ENCODE measurements at regions not wholly inside any gene's neighbourhood (a gene's known extent, or its start where the extent isn't known, plus 50 kb on each side); places are given as distances from the start of the nearest gene placed in this dataset.

GRCh38 chr6:44622956-44623355 lies 235.4 kb downstream of the CDC5L start:
- Mint-ChIP-seq H3K27me3 (ENCODE audit: insufficient read depth, unreplicated experiment) (peaks cover 13% of the 10 kb centered on the region), H3K4me1 (ENCODE audit: low read depth, unreplicated experiment) (peaks cover 9% of the 10 kb centered on the region), H3K27ac (ENCODE audit: unreplicated experiment) (no peak overlapping the region), H3K36me3 (ENCODE audit: insufficient read depth, unreplicated experiment) (no peaks in the 10 kb centered on the region), H3K4me3 (ENCODE audit: unreplicated experiment) (no peak overlapping the region), H3K9me3 (ENCODE audit: unreplicated experiment) (no peaks in the 10 kb centered on the region)
- no peak overlapping the region for H3K4me3 ChIP-seq (ENCODE audit: low read depth, low read length)
- H3K9me3 ChIP-seq, result no peaks in the 10 kb centered on the region
- intact Hi-C loops (cut with micrococcal nuclease; ENCODE audit: unreplicated experiment), result no loop called here
- no peaks in the 10 kb centered on the region for H3K4me1 ChIP-seq
- TF ChIP-seq CTCF (IDR thresholded peaks at IDR 0.05; ENCODE audit: insufficient read depth in 1 of 2, low read depth in 1 of 2, low read length in 1 of 2, severe bottlenecking in 1 of 2, unreplicated experiment in 1 of 2), result no peak
- no peak for DNase-seq
- CTCF ChIA-PET, result no interaction called here
- BruUV-seq (replicated peaks), result no TSS peak
- no peaks in the 10 kb centered on the region for H3K27me3 ChIP-seq (replicated peaks; ENCODE audit: control insufficient read depth, insufficient read depth, low read length)
- POLR2A ChIA-PET, result no interaction called here
- no peaks in the 10 kb centered on the region for H3K36me3 ChIP-seq (ENCODE audit: control insufficient read depth, insufficient read depth, low read length)

DNA sequence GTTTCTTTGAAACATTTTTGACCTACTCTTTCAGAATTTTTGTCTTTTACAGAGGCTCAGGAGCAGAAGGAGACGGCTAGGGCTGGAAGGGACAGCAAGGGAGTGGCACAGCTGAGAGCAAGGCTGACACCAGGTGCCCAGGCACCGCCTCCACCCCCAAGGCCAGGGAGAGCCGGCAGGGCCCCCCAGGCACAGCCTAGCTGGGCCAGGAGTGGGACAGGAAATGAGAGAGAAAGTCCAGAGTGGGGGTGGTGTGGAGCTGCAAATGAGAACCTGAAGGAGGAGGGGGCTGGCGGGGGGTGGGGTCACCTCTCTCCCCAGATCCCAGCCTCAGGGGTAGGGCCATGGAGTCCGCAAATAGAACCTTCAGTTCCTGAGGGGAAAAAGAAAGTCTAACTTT lies 236.7 kb downstream of the CDC5L start:
- H3K4me3 Mint-ChIP-seq (ENCODE audit: unreplicated experiment), result no peak overlapping the region
- TF ChIP-seq CTCF (IDR thresholded peaks at IDR 0.05; ENCODE audit: insufficient read depth in 1 of 2, low read depth in 1 of 2, low read length in 1 of 2, severe bottlenecking in 1 of 2, unreplicated experiment in 1 of 2), result no peak
- H3K36me3 ChIP-seq (ENCODE audit: control insufficient read depth, insufficient read depth, low read length), result no peaks in the 10 kb centered on the region
- H3K27me3 ChIP-seq (replicated peaks; ENCODE audit: control insufficient read depth, insufficient read depth, low read length), result no peaks in the 10 kb centered on the region
- CTCF ChIA-PET, result interaction anchor here (0.5 kb wide), 1 partner anchor 788 kb away, joined by 4 read pairs; no protein-coding TSS in a partner anchor
- no peaks in the 10 kb centered on the region for H3K36me3 Mint-ChIP-seq (ENCODE audit: insufficient read depth, unreplicated experiment)
- H3K4me1 Mint-ChIP-seq (ENCODE audit: low read depth, unreplicated experiment), result peaks cover 9% of the 10 kb centered on the region
- no peak overlapping the region for H3K27ac Mint-ChIP-seq (ENCODE audit: unreplicated experiment)
- DNase-seq, result no peak
- intact Hi-C loops (cut with micrococcal nuclease; ENCODE audit: unreplicated experiment), result no loop called here
- H3K27me3 Mint-ChIP-seq (ENCODE audit: insufficient read depth, unreplicated experiment), result peaks cover 11% of the 10 kb centered on the region
- no TSS peak for BruUV-seq (replicated peaks)
- H3K4me1 ChIP-seq, result no peaks in the 10 kb centered on the region
- POLR2A ChIA-PET, result no interaction called here
- H3K9me3 Mint-ChIP-seq (ENCODE audit: unreplicated experiment), result no peaks in the 10 kb centered on the region
- no peak overlapping the region for H3K4me3 ChIP-seq (ENCODE audit: low read depth, low read length)
- no peaks in the 10 kb centered on the region for H3K9me3 ChIP-seq

- Mint-ChIP-seq H3K9me3 (ENCODE audit: unreplicated experiment) (no peaks in the 10 kb centered on the region), H3K27me3 (ENCODE audit: insufficient read depth, unreplicated experiment) (peaks cover 11% of the 10 kb centered on the region), H3K36me3 (ENCODE audit: insufficient read depth, unreplicated experiment) (no peaks in the 10 kb centered on the region), H3K4me1 (ENCODE audit: low read depth, unreplicated experiment) (peaks cover 9% of the 10 kb centered on the region), H3K27ac (ENCODE audit: unreplicated experiment) (no peak overlapping the region), H3K4me3 (ENCODE audit: unreplicated experiment) (no peak overlapping the region)
- POLR2A ChIA-PET, result no interaction called here
- no peaks in the 10 kb centered on the region for H3K9me3 ChIP-seq
- H3K27me3 ChIP-seq (replicated peaks; ENCODE audit: control insufficient read depth, insufficient read depth, low read length), result no peaks in the 10 kb centered on the region
- TF ChIP-seq CTCF (IDR thresholded peaks at IDR 0.05; ENCODE audit: insufficient read depth in 1 of 2, low read depth in 1 of 2, low read length in 1 of 2, severe bottlenecking in 1 of 2, unreplicated experiment in 1 of 2), result no peak
- H3K4me3 ChIP-seq (ENCODE audit: low read depth, low read length), result no peak overlapping the region
- intact Hi-C loops (cut with micrococcal nuclease; ENCODE audit: unreplicated experiment), result no loop called here
- DNase-seq, result no peak
- no peaks in the 10 kb centered on the region for H3K4me1 ChIP-seq
- H3K36me3 ChIP-seq (ENCODE audit: control insufficient read depth, insufficient read depth, low read length), result no peaks in the 10 kb centered on the region
- CTCF ChIA-PET, result interaction anchor here (0.5 kb wide), 1 partner anchor 787 kb away, joined by 4 read pairs; no protein-coding TSS in a partner anchor
- no TSS peak for BruUV-seq (replicated peaks)
Observed at GRCh38 chr6:44624936-44625573, 237.5 kb downstream of the CDC5L start.
